Epithelial cell of proximal tubule (primary cell): ENCODE measurements at regions not wholly inside any gene's neighbourhood (a gene's known extent, or its start where the extent isn't known, plus 50 kb on each side); places are given as distances from the start of the nearest gene placed in this dataset.

Experiments
- DNase-seq: peaks from one replicate; pipeline ENCODE4 v3.0.0-alpha.2; 2011; ENCODE audit warnings: low read depth
- H3K4me3 ChIP-seq: 2 replicates; pipeline ENCODE4 v1.5.1; 2011; ENCODE audit warnings: low read depth, mild to moderate bottlenecking, low read length
- TF ChIP-seq, protein P1 (sequence below): conservative IDR thresholded peaks from 2 replicates; pipeline ENCODE4 v1.5.1; 2012; ENCODE audit warnings: low read depth, mild to moderate bottlenecking, low read length

DNA sequence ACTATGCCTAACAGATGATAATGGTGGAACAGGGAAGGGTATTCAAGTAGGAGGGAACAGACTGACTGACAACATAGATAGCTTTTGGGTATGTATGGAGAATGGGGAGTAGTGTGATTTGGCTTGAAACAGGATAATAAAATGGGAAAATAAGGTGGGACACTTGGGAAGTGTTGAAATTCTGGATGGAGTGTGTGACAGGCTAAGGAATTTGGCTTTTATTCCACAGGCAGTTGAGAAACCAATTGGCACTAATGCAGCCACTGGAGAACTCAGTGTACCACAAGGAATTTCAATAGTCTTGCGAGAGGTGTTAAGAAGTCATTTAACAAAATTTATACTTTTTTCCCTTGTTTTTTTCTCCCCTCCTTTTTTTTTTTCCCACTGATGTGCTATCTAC is 153.5 kb upstream of the ELAVL2 start:
- no peak overlapping the region for H3K4me3 ChIP-seq
- DNase-seq = no peak
- TF ChIP-seq, protein P1, sequence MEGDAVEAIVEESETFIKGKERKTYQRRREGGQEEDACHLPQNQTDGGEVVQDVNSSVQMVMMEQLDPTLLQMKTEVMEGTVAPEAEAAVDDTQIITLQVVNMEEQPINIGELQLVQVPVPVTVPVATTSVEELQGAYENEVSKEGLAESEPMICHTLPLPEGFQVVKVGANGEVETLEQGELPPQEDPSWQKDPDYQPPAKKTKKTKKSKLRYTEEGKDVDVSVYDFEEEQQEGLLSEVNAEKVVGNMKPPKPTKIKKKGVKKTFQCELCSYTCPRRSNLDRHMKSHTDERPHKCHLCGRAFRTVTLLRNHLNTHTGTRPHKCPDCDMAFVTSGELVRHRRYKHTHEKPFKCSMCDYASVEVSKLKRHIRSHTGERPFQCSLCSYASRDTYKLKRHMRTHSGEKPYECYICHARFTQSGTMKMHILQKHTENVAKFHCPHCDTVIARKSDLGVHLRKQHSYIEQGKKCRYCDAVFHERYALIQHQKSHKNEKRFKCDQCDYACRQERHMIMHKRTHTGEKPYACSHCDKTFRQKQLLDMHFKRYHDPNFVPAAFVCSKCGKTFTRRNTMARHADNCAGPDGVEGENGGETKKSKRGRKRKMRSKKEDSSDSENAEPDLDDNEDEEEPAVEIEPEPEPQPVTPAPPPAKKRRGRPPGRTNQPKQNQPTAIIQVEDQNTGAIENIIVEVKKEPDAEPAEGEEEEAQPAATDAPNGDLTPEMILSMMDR = no peak

DNA sequence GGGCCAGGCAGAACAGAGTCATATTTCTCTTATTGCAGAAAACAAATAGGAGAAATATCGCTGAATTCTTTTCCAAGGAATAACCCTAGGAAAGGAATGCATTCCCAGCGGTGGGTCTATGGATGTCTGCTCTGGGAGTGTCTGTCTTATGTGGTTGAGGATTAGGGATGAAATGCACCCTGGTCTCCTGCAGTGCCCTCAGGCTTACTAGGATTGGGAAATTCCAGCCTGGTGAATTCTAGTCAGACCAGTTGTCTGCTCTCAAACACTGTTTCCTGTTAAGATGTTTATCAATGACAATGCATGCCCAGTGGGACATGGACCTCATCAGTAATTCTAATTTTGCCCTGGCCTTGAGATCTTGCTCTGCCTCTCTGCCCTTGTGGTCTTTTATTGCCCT is 136.1 kb upstream of the ELAVL2 start:
- no peak overlapping the region for H3K4me3 ChIP-seq
- TF ChIP-seq, protein P1 = no peak
- no peak for DNase-seq

DNA sequence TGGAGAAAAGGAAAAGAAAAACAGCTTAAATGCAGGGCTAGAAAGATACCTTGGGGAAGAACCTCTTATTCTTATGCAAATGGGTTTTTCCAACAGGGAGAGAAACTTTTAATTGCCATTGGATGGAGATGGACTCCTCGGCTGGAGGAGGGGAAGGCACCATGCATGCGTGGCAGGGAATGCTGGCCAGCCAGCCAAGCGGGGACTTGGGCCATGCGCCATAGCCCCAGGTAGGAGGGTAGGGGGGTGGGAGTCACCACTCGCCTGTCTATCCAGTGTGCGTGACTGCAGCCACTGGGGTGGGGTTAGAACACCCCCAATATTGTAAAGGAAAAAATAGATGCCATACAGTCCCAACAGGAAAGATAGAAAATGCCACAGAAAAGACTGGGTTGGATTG is 119.9 kb upstream of the ELAVL2 start:
- DNase-seq = no peak
- no peak overlapping the region for H3K4me3 ChIP-seq
- TF ChIP-seq, protein P1 = no peak

DNA sequence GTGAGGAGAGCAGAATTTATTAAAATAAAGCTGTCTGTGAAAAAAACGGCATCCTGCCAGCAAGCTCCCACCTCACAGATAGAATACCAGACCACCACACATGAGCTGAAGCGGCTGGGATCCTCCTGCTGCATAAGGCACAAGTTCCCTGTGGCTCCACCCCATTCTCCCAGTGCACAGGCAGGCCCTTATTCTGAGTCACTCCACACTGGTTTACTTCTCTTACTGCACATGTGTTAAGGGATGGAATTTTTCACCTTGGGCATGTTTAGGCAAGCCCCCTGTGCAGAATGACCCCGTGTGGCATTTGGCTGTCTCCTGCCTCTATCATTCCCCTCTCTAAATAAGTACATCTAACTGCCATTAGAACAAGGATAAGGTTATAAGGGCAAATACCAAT is 115.0 kb upstream of the ELAVL2 start:
- no peak overlapping the region for H3K4me3 ChIP-seq
- DNase-seq = no peak
- TF ChIP-seq, protein P1 = no peak

DNA sequence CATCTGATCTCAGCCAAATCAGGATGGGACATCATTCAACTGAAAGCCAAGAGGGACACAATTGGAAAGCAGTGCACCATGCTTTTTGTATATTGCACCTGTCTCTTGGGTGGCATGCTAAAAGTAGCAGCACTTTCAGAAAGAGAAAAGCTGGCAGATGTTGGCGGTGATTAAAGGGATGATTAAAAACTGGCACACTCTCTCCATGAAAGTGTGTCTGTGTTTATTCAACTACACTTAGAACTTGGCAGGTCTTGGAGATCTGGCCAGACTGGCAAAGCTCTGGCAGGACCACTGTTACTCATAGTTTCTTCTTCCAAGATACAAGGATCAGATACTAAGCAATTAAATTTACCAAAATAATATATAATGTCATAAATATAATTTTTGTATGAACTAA is 112.9 kb upstream of the ELAVL2 start:
- no peak for DNase-seq
- TF ChIP-seq, protein P1 = no peak
- H3K4me3 ChIP-seq = no peak overlapping the region

DNA sequence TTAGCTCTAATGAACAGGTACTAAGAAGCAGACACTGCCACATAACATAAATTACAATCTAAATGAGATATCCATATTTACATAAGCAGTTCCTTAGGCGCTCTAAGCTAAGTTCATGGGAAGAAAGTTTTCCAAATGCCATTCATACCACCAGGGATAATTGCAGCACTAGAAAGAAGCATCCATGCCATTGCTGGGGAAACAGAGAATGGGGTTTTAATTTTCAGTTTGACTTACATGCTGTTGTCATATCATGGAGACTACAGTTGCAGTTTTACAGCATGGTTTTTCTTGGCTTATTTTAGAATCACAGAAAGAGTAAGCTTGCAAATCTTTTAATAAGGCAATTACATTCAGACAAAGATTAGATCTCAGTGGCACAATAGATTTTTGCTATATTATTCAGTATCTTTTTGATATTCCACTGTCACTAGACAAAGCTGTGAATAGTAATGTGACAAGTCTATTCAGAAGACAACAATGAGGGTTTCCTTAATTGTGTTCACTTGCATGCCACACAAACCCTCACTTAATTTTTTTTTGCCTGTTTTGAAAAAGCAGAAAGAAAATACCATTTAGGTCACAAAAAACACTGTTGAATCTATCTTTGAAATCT is 108.4 kb upstream of the ELAVL2 start:
- DNase-seq = no peak
- TF ChIP-seq, protein P1 = no peak

DNA sequence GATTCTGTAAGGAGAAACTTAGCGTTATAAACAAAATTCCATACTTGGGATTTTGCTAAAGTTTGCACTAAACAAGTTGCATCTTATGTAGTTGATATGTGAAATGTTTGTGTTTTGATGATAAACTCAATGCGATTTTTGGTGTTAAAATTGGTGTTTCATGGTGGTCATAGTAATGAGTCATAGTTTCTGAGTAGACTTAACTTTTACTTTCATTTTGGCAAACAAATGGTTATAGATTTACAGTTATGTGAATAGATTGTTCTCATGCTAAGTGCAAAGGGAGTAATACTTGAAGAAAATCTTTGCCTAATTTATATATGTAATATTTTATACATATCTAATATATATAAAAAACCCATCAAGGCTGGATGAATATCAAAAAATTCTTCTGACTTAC is 107.3 kb upstream of the ELAVL2 start:
- DNase-seq = no peak
- no peak overlapping the region for H3K4me3 ChIP-seq
- TF ChIP-seq, protein P1 = no peak

More for the DNA sequence above, 108.4 kb upstream of the ELAVL2 start:
- no peak overlapping the region for H3K4me3 ChIP-seq
